HG03066 (cell line): ENCODE measurements at regions not wholly inside any gene's neighbourhood (a gene's known extent, or its start where the extent isn't known, plus 50 kb on each side); places are given as distances from the start of the nearest gene placed in this dataset.

Experiments used
- ATAC-seq: cut with Tn5 transposase; IDR thresholded peaks from one replicate; pipeline ENCODE4 v1.9.1; 2021; ENCODE audit warnings: low read depth; ENCODE audit not compliant: unreplicated experiment

DNA sequence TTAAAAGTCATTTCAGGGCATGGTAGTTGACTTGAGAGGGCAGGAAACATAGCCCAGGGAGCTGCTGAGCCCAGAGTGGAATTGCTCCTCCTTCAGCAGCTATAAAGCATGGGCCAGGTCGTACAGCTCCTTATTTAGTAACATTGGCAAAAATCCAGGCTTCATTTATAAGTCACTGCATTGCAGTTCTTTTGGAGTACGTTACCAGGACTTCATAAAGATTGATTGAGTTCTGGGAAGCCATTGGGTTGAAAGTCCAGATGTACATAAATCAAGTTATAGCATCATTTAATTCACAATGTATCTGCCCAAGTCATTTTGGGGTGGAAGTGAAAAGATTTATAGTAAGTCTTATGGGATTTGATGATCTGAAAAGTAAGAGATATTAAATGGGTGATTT, 53.0 kb upstream of the ANKEF1 start:
- no peak for ATAC-seq

DNA sequence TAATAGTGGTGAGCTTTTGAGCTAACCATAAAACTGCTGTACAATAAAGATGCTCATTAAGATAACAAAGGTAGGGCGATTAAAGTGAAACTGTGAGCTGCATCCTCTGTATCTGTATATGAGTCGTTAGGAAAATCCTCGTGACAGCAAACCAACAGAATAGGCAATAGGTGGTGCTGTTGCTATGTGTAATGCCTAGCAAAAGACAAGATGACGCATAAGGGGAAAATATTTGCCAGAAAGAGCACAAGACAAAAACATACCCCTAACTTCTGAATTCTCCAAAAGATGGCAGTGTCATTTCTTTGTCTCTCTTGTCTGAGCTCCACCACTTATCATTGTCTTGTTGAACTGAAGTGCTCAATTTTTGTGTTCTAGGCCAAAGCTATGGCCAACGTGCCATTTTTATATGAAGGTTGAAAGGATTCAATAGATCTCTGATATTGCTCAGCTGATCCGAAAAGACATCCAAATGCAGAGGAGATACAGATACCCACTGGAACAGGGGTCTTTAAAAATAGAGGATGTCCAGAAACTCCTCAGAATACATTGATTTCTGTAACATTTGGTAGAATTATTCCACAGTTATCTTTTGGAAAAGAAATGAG, 56.3 kb upstream of the ANKEF1 start:
- peak; percentile 92 for ATAC-seq

DNA sequence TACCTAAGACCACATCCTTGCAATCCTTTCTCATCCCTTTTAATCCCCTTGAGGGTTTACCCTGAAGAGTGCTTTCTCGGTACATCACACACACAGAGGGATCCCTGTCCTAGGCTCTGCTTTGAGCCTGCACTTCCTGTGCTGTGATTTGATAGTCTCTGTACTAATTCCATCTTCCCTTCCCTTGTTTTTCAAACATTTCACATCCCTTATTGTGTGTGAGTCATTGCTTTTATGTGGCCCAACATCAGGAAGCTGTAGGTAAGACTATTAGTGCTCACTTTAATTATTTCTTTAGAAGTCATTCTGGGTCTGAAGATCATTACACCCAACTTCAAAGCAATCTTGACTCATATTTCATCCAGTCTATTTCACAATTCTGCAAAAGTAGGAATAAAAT, 57.2 kb upstream of the ANKEF1 start:
- no peak for ATAC-seq

DNA sequence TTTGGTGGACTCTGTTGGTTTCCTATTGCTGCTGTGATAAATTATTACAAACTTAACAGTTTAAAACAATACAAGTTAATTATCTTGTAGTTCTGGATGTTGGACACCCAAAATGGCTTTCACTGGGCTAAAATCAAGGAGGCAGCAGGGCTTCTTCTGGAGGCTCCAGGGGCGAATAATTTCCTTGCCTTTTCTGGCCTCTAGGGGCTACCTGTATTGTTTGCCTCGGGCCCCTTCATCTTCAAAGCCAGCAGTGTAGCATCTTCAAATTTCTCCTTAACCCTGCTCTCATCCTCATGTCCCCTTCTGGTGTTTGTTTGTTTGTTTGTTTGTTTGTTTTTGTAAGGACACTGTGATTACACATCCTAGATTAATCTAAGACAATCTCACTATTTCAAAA, 60.5 kb upstream of the ANKEF1 start:
- no peak for ATAC-seq

DNA sequence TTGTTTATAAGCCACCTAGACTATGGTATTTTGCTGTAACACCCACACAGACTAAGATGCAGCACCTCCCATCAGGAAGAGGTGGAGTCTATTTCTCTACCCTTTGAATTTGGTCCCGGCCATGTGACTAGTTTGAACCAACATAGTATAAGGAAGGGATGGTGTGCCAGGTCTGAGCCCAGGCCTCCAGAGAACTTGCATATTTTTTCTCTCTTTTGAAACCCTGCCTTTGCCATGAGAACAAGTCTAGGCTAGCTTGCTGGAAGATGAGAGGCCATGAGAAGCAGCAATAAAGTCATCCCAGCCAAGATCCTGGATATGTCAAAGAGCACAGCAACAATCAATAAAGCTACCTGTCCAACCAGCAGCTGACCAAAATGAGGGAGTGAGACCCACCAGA, 63.0 kb upstream of the ANKEF1 start:
- no peak for ATAC-seq

DNA sequence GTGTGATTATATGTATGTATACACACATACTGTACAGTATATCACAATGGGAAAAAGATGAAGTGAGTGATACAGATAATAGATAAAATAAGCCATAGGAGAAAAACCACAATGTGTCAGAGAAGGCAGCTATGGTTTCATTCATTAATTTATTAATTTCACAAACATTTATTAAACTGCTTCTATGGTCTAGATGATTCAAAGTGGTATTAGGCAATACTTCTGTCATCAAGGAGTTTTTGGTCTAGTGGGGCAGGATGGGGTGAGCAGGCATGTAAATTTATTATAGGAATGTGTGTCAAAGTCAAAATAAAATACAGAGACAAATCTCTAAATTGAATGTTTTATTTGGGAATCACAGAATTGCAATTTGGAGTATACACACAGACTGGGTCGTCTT, 65.2 kb upstream of the ANKEF1 start:
- ATAC-seq = no peak

DNA sequence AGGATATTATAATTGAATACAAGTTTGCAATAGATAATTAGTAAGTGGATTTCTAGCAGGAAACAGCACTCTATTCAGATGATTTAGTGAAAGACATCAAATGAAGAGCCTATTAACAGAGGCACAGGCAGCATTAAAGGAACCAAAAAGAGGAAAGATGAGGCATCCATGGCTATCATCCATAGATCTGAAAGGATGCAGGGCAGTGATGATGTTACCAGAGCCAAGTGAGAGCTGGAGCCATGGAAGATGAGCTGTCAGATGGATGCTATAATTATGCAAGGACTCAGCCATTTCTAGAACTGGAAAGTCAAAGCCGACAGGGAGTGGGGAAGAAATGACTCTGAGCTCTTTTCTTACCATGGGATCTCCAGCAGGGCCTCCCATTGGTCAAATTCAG, 66.8 kb upstream of the ANKEF1 start:
- ATAC-seq = no peak

DNA sequence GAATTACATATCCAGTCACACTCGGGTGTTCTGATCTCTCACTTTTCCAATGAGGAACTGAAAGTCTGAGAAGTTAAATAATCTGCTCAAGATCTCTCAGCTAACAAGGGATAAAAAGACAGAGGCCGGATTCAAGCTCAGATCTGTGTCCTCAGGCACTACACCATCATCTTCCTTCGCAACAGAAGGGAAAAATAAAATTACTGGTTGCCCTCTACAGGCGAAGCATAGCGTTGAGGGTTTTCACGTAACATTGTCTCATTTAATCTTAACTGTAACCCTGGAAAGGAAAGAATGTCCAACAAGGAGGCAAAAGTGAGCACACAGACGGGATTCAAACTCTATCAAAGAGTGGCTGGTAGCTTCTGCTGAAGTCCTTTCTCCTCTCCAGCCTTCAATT, 67.8 kb upstream of the ANKEF1 start:
- no peak for ATAC-seq

DNA sequence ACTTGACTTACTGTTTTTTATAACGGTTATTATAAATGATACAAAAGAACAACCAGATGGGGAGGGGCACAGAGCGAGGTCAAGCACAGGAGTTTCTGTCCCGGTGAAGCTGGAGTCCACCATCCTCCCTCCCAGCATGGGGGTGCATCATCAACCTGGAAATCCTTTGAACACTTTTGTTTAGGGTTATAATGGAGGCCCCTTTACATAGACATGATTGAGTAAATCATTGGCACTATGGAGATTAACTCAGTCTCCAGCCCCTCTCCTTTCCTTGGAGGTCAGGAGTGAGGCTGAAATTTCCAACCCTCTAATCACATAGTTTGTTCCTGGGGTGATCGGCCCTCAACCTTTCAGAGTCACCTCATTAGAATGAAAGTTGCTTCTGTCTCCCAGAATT, 71.8 kb upstream of the ANKEF1 start:
- no peak for ATAC-seq

DNA sequence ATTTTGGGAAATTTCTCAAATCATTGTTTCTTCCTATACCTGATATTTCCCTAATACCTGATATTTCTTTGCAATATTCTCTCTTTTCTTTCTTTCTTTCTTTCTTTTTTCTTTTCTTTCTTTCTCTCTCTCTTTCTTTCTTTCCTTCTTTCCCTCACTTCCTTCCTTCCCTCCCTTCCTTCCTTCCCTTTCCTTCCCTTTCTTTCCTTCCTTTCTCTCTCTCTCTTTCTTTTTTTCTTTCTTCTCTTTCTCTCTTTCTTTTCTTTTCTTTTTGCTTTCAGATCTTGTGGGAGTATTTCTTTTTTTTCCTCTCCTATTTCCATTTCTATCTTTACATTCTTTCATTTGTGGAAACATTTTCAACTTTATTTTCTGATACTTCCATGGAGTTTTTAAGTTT, 76.1 kb upstream of the ANKEF1 start:
- ATAC-seq = no peak

DNA sequence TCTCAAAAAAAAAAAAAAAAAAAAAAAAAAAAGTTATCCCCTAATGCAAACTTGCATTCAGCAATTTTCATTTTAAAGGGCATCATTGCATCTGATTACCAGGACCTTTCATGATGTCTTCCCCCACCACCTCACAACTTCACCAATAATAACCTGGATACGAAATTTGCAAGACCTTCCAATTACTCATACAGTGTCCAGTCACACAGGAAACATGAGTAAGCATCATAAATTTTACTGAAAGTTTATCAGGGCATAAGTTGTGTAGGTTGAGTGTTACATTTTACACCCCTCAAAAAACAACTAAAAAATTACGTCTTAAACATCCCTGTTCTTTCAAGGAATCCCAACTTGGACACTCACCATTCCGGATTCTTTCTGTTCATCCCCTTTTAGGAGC, 79.1 kb upstream of the ANKEF1 start:
- ATAC-seq = no peak

DNA sequence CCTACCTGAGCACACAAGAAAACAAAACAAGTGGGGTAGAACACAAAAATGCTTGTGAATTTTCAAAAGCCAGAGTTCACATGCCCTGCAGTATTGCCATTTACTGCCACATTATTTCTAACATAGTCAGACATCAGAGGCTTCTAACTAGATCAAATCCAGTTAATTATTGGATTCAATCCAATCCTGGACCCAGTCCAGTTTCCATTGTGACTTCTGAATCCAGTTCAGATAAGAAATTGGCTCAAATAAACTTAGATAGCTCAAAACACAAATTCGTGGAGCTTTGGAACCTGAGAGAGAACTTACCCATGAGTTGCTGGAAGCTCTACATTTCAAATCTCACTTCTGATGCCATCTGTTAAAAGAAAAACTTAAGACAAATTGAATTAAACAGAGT, 85.2 kb upstream of the ANKEF1 start:
- ATAC-seq = no peak

DNA sequence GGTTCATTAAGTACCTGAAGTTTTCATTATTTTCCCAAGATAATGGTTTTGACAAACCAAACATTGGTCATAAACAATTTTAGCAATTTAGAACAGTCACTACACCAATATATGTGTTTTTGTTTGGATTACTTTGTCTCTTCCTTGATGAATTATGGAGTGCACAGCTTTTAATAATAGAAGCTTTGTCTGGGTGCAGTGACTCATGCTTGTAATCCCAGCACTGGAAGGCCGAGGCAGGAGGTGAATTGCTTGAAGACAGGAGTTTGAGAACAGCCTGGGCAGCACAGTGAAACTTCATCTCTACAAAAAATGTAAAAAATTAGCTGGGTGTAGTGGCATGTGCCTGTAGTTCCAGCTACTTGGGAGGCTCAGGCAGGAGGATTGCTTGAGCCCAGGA, 89.4 kb upstream of the ANKEF1 start:
- ATAC-seq = no peak

DNA sequence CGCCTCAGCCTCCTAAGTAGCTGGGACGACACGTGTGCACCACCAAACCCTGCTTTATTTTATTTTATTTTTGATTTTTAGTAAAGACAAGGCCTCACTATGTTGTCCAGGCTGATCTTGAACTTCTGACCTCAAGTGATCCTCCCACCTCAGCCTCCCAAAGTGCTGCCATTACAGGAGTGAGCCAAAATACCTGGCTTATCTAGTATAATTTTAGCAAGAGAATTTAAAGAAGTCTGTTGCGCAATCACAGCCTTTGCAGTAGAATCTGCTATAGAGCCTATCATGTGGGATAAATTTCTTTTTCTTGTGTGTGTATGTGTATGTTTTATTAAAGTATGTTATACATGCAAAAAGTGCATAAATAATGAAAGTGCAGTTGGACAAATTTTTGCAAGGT, 92.1 kb upstream of the ANKEF1 start:
- no peak for ATAC-seq

DNA sequence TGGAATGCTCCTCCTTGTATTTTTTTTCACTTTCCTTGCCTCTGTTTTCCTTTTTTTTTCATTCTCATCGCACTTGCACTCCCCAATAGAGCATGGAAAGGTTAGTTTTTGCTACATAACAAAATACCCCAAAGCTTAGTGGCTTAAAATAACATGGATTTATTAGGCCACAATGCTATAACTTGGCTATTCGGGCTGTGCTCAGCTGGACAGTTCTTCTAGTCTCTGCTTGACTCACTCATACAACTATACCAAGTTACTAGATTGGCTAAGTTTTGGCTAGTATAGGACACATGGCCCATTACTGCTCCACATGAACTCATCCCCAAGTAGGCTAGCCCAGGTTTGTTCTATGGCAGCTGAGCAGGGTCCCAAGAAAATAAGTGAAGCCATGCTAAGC, 94.5 kb upstream of the ANKEF1 start:
- ATAC-seq = no peak

DNA sequence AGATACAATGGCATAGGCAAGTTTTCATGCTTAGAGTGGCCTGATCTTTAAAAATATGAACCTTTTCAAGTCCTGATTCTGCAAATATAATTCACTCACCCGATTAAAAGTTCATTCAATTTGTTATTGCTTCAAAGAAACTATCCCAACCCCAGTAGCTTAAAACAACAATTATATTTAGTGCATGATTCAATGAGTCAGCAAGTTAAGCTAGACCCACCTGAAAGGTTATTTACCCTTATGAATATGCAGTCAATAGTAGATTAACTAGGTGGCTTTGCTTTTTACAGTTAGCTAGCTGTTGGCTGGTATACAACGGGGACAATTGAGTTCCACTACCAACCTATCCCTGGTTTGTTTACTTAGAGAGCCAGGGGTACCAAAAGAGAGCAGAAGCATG, 95.6 kb upstream of the ANKEF1 start:
- ATAC-seq = no peak

DNA sequence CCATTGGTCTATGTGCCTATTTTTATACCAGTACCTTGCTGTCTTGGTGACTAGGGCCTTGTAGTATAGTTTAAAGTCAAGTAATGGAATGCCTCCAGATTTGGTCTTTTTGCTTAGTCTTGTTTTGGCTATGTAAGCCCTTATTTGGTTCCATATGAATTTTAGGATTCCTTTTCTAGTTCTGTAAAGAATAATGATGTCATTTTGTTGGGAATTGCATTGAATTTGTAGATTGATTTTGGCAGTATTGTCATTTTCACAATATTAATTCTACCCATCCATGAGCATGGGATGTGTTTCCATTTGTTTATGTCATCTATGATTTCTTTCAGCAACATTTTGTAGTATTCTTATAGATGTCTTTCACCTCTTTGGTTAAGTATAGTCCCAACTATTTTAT, 96.4 kb upstream of the PAK5 start:
- ATAC-seq = no peak

DNA sequence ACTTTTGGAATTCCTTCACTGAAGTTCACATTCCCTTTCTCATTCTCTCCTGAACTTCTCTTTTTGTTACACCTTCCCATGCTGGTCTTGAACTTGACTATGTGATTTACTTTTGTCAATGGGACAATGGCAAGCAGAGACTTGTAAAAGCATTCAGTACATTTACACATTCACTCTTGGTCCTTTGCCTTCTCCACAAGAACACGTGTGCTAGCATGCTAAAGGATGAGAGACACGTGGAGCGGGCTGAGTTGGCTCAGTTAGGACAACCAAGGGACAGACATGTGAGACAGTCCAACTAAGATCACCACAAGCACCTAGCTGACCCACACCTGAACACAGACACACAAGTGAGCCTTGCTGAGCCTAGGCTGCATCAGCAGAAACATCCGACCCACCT, 91.3 kb upstream of the PAK5 start:
- ATAC-seq = no peak

DNA sequence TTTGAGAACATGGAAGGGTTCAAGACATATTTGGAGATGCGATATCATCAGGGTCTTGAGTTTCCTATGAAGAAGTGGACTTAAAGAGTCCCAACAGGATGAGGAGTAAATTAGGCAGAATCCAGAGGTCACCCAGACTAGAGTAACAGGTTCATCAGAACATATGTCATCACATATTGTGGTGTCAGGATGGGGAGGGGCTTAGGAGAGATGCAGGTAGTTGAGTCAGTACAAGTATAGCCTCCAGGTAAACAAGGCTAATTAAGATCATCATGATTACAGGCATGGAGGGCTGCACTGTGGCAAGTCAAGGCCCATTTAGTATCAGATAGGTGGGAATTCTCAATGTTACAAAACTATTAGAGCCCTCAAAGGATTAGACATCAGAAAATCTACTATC, 90.1 kb upstream of the PAK5 start:
- ATAC-seq = no peak

DNA sequence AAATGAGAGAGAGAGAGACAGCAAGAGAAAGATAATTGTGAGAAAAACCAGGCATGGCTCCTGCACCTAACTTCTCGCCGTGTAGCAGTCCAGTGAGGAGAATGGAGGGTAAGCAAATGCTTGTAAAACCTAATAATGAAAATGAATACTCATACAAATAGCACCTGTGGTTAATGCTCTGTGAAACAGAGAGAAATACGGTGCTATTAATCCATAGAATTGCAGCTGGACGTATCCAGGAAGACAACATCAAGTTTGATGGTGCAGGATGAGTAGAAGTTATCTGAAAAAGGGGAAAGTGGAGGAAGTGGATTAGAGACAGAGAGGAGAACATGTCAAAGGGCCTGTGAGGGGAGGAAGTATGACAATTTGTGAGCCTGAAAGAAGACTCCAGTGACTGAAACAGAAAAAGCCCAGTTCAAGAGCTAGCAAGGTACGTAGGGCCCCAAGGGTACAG, 89.4 kb upstream of the PAK5 start:
- peak; percentile 78 for ATAC-seq

DNA sequence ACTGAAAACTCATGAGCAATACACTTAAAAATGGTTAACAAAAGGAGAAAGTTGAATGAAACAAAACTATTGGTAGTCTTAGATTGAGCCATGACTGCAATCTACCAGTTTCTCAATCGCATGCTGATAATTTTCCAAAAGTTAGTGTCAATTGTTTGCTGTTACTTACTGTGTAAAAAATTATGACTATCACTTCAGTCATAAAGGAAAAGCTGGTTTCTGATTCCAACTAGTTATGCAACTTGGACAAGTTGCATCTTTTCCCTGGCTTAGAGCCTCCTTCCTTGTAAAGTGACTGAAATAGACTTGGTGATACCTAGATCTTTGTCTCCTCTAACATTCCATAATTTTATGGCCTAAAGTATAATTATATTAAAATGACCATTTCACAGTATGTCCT, 88.3 kb upstream of the PAK5 start:
- ATAC-seq = no peak

DNA sequence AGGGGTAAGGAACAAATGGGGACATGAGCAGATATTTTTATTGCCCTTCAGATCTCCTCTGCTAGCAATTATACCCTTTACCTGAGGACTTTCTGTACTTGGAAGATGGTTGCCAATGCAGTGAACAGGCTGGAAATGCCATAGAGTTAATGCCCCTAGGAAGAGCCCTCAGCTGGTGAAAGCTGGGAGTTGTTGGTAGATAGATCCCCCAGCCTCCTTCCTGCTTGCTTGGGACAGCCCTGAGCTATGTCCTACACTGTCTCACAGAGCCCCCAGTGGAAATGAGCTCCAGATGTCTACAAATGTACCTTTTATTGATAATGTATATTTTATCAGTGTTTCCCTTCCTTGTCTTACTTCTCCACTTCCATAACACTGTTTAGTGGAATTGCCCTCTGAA, 87.6 kb upstream of the PAK5 start:
- no peak for ATAC-seq

DNA sequence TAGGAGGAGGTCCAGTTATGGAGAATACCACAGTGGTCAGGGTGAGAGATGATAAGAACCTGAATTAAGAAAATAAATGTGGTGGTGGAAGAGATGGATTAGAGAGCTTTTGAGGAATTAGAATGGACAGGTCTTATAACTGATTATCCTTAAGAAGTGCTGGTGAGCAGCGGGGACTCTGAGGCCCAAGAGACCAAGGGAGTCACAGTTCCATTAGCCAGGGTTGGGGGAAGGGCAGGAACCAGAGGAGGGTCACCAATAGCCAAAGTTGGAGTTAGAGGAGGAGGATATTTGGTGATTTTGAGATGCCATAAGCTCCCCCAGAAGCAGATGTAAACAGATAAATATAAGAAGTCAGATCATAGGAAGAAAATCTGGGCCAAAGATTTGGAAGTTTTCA, 87.1 kb upstream of the PAK5 start:
- no peak for ATAC-seq
